ENCODE measurements at regions not wholly inside any gene's neighbourhood (a gene's known extent, or its start where the extent isn't known, plus 50 kb on each side); places are given as distances from the start of the nearest gene placed in this dataset.
"Not testable (repeated sequence)": the region's sequence is repeated elsewhere in the genome, so short reads cannot be mapped to it uniquely, and the experiment has no call there.

GRCh38 chr7:122248472-122248871 lies 56.1 kb downstream of the FEZF1 start:
- DNase-seq, result no peak

- DNase-seq, result not testable (repeated sequence)
Measured at GRCh38 chr7:122238729-122239128, 65.8 kb downstream of the FEZF1 start.

- DNase-seq, result not testable (repeated sequence)
Measured at GRCh38 chr7:122238297-122238696, 66.3 kb downstream of the FEZF1 start.

GRCh38 chr7:122225874-122226273 lies 78.7 kb downstream of the FEZF1 start:
- no peak for DNase-seq

GRCh38 chr7:122219253-122219865 lies 75.3 kb upstream of the AASS start:
- peak; percentile 11 for DNase-seq

- no peak for DNase-seq
Measured at GRCh38 chr7:122217125-122217524, 73.1 kb upstream of the AASS start.

GRCh38 chr7:122212754-122213153 lies 68.7 kb upstream of the AASS start:
- DNase-seq, result no peak

- DNase-seq, result no peak
Measured at GRCh38 chr7:122211362-122211761, 67.3 kb upstream of the AASS start.

GRCh38 chr7:122206985-122207384 lies 62.9 kb upstream of the AASS start:
- DNase-seq, result no peak

- DNase-seq, result no peak
Measured at GRCh38 chr7:122203814-122204213, 59.8 kb upstream of the AASS start.

- no peak for DNase-seq
Measured at GRCh38 chr7:122200888-122201287, 56.8 kb upstream of the AASS start.

GRCh38 chr7:122199171-122199570 lies 55.1 kb upstream of the AASS start:
- no peak for DNase-seq

GRCh38 chr7:122198581-122198980 lies 54.5 kb upstream of the AASS start:
- no peak for DNase-seq

All from KG1 (cell line).